Thyroid gland (tissue), 4 donors: ENCODE measurements at regions not wholly inside any gene's neighbourhood (a gene's known extent, or its start where the extent isn't known, plus 50 kb on each side); places are given as distances from the start of the nearest gene placed in this dataset.

ENCODE experiments used
- POLR2A ChIP-seq, 2 donors: fragments of 450-650 bp; IDR thresholded peaks; one replicate each; pipeline ENCODE4 v1.6.1; 2017; ENCODE audit warnings: antibody characterized with exemption in 2 of 2, mild to moderate bottlenecking in 2 of 2, moderate library complexity in 1 of 2
- TF ChIP-seq, protein P1 (sequence below), 6 experiments: fragments of 200-600 bp in 3 of 6; fragments of 450-650 bp in 3 of 6; sonication (generic) in 3 of 6; IDR thresholded peaks; one replicate each; pipeline ENCODE4 v1.5.1; 2016 to 2019; ENCODE audit warnings: antibody characterized with exemption in 6 of 6, mild to moderate bottlenecking in 2 of 6, inconsistent platforms in 1 of 6, moderate library complexity in 1 of 6

DNA sequence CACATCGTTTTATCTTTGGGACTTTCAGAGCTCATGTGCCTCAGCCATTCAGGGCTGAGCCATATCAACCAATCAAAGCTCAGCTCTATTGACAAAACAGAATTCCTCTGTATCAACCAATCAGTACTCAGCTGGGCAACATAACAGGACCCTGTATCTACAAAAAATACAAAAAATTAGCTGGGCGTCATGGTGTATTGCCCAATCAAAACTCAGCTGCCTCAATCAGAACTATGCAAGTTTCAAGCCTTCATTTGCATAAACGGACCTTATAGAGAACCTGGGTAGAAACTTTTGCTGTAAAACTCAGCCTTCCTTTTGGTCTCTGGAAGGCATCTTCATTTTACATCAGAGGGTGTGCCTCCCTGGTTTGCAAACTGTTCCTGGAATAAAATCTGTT lies 77.1 kb downstream of the ZNF467 start:
- TF ChIP-seq, protein P1, sequence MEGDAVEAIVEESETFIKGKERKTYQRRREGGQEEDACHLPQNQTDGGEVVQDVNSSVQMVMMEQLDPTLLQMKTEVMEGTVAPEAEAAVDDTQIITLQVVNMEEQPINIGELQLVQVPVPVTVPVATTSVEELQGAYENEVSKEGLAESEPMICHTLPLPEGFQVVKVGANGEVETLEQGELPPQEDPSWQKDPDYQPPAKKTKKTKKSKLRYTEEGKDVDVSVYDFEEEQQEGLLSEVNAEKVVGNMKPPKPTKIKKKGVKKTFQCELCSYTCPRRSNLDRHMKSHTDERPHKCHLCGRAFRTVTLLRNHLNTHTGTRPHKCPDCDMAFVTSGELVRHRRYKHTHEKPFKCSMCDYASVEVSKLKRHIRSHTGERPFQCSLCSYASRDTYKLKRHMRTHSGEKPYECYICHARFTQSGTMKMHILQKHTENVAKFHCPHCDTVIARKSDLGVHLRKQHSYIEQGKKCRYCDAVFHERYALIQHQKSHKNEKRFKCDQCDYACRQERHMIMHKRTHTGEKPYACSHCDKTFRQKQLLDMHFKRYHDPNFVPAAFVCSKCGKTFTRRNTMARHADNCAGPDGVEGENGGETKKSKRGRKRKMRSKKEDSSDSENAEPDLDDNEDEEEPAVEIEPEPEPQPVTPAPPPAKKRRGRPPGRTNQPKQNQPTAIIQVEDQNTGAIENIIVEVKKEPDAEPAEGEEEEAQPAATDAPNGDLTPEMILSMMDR (IDR thresholded peaks at IDR 0.05), result no peak
- TF ChIP-seq POLR2A (IDR thresholded peaks at IDR 0.05), result no peak
